Panc1 (cell line): ENCODE measurements at regions not wholly inside any gene's neighbourhood (a gene's known extent, or its start where the extent isn't known, plus 50 kb on each side); places are given as distances from the start of the nearest gene placed in this dataset.

Experiments used
- CTCF ChIP-seq: fragments of 450-650 bp; IDR thresholded peaks from 2 replicates; pipeline ENCODE4 v1.5.1; 2017; ENCODE audit warnings: mild to moderate bottlenecking
- REST ChIP-seq, 2 experiments: IDR thresholded peaks; 2 replicates each; pipeline ENCODE4 v1.6.1; 2011 to 2012; ENCODE audit warnings: low read depth in 2 of 2, control low read depth in 1 of 2, low read length in 1 of 2, mild to moderate bottlenecking in 1 of 2, moderate library complexity in 1 of 2; ENCODE audit not compliant: insufficient read depth in 1 of 2
- TCF7L2 ChIP-seq: IDR thresholded peaks from 2 replicates; pipeline ENCODE4 v1.6.1; 2011; ENCODE audit warnings: mild to moderate bottlenecking, low read depth, low read length, inconsistent platforms

GRCh38 chr5:38642189-38642911 is 85.9 kb upstream of the LIFR start:
- no peak for TF ChIP-seq TCF7L2
- TF ChIP-seq CTCF: no peak
- no peak for TF ChIP-seq REST (IDR thresholded peaks at IDR 0.05; ENCODE audit: insufficient read depth in 1 of 2, low read depth in 2 of 2, low read length in 1 of 2)
